ACHN (cell line): ENCODE measurements at regions not wholly inside any gene's neighbourhood (a gene's known extent, or its start where the extent isn't known, plus 50 kb on each side); places are given as distances from the start of the nearest gene placed in this dataset.
"Not testable (repeated sequence)": the region's sequence is repeated elsewhere in the genome, so short reads cannot be mapped to it uniquely, and the experiment has no call there.

Source experiments
- DNase-seq: peaks from one replicate; pipeline ENCODE4 v3.0.0-alpha.2; 2015
- in situ Hi-C: cut with HindIII; loops from 2 replicates; pipeline ENCODE4 v1.10.0; 2017; ENCODE audit warnings: low sequenced_read_pairs, low pct_ligation_motif_present, low pct_unique_long_range_greater_than_20kb

DNA sequence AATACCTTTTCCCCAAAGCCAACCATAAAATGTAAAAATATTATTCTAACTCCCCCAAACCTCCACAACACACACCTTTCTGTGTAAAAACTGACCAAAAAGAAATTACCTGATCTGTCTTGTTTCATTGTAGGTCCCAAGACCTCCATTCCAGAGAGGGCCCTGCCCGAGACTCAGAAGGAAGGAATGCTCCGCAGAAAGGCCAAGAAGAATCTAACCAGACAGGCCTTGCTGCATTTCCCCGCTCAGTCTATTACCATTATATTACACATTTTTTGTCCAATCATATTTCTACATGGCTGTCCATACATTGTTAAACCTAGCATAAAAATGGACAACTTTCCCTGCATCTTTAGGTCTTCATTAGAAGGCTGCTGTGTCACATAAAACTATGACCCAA, 237.5 kb upstream of the UBASH3B start:
- in situ Hi-C loops: no loop called here
- no peak for DNase-seq

DNA sequence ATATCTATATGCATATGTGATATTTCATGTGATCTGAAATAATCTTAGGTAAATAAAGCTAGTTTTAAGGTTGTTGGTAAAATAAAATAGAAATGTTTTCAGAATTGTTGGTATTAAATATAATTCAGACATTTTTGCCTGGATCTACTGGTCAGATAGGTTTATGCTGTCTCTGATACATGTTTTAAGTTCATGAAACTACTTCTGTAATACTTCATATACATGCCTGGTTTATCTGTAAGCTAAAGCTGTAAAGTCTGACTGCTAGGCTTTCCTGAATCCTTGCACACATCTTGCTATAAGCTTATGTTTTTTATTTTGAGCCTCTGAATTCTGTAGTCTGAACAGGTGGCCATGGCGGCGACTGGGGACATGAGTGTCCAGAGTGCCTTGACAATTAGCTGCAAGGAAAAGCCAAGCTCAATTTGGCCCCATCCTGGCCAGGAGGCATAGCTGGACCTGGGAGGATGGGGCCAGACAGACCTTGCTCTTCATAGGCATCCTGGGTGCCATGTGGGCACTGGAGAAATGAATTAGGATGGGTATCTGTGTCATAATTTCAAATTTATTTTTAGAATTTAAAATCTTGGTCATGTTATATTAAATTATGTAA, 241.0 kb upstream of the UBASH3B start:
- in situ Hi-C loops: no loop called here
- DNase-seq: no peak

DNA sequence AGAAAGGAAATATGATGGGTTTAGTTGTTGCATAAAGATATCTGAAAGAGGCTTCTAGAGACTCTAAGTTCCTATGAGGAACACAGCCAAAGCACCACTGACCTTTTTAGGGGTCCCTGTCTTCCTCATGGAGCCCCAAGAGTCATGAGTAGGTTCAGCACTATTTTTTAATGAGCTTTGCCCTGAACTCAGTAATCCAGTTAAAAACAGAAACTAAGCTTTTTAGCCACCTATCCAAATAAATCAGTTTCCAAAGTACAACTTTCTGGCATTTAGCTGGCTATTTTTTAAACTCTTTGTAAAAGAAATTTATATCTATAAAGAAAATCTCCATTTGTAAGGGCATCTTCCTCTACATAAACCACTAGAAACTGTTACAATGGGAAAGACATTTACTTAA, 241.8 kb upstream of the UBASH3B start:
- DNase-seq: no peak
- in situ Hi-C loops: no loop called here

DNA sequence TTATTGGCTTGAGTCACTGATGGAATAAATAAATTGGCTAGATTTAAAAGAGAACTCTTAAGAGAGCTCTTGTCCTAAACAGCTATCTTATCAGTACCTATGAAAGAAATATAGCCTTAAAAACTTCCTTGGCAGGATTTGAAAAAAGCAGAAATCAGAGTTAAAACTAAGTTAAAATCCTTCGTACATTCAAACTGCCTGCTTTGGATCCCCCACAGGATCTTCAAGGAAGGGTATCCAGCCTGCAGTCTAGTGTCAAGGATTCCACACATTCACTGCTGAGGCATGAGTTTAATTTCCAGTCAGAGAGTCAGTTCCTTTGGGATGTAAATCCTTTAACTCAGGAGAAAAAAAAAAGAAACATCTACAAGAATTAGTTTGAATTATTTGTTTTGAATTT, 242.9 kb upstream of the UBASH3B start:
- DNase-seq: no peak
- in situ Hi-C loops: no loop called here

DNA sequence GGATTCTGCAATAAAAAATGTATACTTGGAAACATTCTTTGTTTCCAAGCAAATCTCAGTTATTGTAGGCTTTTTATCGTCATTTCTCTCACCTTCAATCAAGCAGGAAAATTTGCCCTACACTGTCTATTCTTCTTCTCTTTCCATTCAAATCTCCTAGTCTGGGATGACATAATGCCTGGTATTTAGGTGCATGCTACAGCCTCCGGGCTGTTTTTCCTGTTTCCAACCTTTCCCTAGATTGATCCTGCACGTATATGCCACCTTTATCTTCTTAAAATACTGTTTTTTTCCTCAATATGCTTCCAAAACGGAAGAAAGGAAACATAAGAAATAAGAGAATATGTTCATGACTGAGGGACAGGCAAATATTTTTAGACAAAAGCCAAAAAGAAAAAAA, 249.1 kb upstream of the UBASH3B start:
- no peak for DNase-seq
- in situ Hi-C loops: no loop called here

DNA sequence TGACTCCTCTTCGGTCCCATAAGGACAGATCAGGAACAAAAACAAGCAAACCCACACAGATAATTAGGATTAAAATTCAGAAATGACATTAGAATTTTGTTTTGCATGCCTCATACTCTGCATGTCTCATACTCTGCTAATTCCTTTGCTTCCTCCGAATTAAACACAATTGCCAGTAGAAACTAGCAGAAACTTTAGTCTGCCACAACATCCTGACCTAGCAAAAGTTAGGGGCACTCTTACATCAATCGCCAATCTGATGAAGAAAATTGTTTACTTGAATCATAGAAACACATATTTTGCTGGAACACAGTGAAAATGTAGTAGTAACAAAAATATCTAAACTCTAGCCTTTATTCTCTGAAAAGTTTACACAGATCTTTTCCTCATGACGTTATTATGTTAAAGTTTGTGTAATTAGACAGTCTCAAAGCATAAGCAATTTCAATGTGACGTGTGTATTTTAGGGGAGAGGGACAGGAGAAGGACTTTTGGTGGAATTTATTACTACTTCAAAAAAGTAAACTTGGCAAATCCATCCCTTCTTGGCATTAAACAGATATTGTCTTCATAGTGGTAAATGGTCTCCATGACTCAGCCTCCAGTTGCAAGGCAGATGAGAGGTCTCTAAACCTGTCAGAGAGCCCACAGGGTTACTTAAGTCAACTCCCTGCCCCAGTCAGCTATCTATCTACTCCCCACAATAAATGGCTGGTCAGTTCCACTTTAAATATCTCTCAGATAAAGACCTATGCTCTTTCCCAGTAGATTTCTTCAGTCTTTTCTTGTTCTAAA, 249.8 kb upstream of the UBASH3B start:
- no peak for DNase-seq
- in situ Hi-C loops: no loop called here

DNA sequence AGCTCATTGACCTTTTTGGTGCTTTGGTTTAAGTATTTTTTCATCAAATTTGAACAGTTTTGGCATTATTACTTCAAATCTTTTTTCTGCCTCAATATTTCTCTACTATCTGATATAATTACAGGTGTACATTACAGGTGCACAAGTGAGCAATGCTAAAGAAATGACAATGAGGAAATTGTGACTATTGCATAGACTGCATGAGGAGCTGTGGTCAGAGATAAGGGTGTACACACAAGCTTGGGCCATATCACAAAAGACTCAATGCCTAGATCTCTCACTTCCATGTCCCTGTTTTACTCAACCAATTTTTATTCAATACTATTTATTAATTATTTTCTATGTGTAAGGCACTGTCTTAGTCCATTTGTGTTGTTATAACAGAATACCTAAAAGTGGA, 251.0 kb upstream of the UBASH3B start:
- in situ Hi-C loops: no loop called here
- no peak for DNase-seq

DNA sequence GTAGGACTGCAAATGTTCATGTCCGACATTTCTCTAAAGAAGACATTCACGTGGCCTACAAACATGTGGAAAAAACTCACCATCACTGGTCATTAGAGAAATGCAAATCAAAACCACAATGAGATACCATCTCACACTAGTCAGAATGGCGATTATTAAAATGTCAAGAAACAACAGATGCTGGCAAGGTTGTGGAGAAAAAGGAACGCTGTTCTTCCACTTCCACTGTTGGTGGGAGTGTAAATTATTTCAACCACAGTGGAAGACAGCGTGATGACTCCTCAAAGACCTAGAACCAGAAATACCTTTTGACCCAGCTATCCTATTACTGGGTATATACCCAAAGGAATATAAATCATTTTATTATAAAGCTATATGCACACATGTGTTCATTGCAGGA, 253.9 kb upstream of the UBASH3B start:
- in situ Hi-C loops, DNase-seq: not testable (repeated sequence)

DNA sequence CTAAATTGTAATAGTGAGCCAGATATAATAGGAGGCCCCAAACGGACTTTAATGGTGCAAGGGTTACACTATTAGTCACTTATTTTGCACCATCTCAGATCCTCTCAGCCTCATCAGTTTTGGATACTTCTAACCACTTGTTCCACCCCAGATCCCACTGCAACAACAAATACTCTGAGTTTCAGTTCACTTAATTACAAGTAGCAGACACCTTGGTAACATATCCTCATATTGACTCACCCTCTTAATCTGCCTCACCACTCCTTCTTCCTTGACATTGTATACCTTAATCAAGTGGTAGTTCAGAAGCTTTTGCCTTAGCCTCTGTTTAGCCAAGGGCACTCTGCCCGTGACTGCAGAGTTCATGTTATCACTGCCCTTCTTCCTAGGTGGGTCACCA, 256.1 kb upstream of the UBASH3B start:
- no peak for DNase-seq
- in situ Hi-C loops: no loop called here

DNA sequence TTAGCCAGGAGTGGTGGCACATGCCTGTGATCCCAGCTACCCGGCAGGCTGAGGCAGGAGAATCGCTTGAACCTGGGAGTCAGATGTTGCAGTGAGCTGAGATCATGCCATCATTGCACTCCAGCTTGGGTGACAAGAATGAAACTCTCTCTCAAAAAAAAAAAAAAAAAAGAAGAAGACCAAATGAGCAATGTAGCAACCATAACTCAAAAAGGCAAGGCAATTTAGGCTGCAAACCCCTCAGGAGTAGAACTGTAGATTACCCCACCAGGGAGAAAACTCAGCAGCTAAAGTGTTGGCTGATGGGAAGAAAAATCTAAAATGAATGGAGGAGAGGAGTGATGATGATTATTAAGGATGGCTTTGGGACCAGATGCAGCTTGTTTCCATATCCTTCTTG, 256.7 kb upstream of the UBASH3B start:
- no peak for DNase-seq
- in situ Hi-C loops: no loop called here

DNA sequence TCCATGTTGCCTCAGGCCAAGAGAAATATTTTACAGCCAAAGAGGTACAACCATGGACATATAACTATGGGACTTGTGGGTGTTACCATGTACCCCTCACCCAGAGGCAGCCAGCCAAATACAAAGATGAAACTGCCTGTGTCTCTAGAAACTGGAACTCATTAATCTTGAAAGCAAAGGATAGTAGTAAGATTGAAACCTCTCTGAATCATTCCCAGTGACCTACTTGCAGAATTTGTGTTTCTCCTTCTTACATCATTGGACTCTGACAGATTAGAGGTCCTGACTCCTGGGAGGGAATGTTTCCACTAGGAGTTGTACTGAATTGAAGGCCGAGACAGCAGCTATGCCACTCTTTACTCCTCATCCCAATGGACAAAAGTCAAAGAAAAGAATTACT, 257.4 kb upstream of the UBASH3B start:
- in situ Hi-C loops: no loop called here
- DNase-seq: no peak

DNA sequence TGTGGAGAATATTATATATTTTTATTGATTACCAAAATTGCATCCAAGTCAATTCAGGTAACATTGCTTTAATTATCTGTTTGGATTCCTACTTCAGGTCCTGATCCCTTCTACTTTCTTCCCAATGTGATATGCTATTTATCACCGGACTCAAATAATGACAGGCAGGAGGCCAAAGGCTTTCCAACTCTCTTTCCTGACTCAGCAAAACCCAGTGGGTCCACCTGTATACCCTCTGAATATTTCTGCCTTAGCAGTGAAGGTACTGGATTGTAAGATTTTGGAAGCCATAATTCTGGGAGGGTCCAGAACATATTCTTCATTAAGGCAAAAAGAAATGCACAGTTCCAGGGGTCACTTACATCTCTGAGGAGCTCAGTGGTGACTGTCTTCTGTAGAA, 260.2 kb upstream of the UBASH3B start:
- no peak for DNase-seq
- in situ Hi-C loops: no loop called here

DNA sequence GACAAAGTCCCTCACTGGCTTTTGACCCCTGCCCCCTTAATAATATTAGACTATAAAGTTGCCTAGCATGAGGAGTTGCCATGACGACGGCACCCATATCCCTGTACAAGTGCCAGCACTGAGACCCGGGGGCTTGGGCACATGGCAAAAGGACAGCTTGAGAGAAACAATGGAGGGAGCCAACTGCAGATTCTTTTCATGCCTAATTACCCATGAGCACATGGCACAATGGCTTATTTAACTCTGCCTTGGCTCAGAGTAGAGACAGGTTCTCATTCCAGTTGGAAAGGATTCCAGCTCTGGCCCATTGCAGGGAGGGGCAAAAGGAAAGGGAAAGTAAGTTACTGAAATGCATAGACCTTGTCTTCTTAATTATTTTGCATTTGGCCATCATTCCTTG, 261.2 kb upstream of the UBASH3B start:
- DNase-seq: no peak
- in situ Hi-C loops: no loop called here

DNA sequence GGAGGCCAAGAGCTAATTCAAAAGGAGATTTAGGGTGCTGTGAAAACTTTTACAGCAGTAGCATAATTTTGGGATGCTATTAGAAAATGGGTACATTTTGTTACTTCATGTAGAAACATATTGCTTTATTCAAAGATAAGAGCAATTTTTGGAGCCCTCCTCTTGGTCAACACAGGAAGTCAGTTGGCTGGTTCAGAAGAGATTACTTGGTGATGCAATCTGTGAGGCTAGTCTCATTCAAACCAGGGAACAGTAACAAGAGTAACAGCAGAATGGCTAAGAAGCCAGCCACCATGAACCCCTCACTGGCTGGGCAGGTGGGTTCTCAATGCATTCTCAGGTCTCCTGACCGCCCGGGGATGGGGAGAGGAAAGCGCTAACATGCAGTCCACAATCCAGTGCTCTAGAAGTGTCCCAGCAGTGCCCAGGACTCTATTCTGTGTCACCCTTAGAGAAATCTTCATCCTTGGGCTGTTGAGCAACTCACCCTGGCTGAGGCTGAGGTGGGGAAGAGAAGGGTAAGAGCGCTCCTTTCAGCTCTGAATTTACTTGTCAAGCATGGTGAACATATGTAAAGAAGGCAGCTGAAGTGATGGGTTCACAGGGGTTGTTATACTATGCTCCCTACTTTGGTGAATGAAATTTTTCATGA, 262.2 kb upstream of the UBASH3B start:
- in situ Hi-C loops: no loop called here
- DNase-seq: no peak

DNA sequence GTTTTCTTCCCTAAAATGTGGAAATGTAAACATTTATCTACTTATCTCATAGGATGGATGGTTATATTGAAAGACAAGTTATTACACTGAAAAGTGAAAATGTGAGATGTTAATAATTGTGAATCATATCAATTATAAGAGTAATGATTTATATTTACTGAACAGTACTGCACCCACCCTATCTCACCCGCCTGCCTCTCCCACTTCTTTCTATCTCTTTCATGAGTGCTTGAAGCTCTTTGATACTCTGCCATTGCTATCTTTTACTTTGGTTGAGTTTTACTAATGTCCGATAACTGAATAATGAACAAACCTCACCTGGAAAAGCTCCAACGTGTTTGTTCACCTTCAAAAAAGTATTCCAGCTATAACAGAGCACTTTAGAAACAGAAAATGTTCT, 263.0 kb upstream of the UBASH3B start:
- no peak for DNase-seq
- in situ Hi-C loops: no loop called here

DNA sequence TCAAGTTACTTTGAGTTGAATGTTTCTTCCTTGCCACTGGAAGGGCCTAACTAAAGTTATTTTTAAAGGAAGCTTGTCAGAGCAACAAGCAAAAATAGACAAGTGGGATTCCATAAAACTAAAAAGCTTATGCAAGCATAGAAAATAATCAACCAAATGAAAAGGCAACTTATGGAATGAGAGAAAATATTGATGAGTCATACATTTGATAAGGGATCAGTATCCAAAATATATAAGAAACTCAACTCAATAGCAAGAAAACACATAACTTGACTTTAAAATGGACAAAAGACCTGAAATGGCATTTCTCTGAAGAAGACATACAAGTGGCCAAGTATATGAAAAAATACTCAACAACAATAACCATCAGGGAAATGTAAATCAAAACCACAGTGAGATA, 264.5 kb upstream of the UBASH3B start:
- in situ Hi-C loops: no loop called here
- no peak for DNase-seq

DNA sequence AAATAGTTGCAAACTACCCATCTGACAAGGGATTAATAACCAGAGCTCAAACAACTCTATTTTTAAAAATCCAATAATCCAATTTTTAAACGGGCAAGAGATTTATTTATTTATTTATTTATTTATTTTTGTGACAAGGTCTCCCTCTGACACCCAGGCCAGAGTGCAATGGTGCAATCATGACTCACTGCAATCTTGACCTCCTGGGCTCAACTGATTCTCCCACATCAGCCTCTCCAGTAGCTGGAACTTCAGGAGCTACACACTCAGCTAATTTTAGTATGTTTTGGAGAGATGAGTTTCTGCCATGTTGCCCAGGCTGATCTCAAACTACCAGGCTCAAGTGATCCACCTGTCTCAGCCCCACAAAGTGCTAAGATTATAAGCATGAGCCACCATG, 267.2 kb upstream of the BLID start:
- no peak for DNase-seq
- in situ Hi-C loops: no loop called here

DNA sequence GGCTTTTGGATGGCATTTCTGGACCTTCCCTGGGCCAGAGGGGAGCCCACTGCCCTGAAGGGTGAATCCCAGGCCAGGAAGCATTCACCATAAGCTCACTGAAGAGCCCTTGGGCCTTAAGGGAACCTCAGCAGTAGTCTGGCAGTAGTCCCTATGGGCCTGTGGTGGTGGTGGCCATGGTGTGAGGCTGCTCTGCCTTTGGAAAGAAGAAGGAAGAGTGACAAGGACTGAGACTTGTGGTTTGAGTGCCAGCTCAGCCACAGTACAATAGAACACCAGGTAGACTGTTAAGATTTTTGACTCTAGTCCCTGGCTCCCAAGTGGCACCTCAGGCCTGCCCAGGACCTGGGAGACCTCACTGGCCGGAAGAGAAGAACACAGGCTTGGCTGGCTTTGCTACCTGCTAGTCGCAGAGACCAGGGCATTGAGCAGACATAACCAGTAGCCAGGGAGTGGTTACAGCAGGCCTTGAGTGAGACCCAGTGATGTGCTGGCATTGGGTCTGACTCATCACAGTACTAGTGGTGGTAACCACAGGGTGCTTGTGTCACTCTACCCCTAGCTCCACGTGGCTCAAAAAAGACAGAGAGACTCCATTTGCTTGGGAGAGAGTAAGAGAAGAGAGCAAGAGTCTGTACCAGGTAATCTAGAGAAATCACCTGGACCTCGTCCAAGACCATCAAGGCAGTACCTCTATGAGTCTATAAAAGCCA, 259.8 kb upstream of the BLID start:
- DNase-seq: peak; percentile 14
- in situ Hi-C loops: no loop called here

DNA sequence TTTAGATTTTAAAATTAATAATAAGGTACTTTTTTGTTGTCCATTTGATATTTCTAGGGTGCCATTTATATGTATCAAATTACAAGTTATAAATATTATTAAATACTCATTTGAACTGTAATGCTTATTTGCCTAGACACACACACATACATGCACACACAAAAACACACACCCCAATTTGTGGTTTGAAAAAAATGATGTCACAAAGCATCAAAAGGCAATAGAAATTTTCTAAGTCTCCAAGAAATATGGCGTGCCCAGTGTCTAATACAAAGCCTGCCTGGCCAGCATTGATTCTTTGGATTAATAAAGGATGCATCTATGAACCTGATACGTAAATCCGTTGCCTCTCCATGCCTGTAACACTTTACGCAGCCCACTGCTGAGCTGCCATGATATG, 252.8 kb upstream of the BLID start:
- in situ Hi-C loops: no loop called here
- no peak for DNase-seq
